Ishikawa (cell line): ENCODE measurements at regions not wholly inside any gene's neighbourhood (a gene's known extent, or its start where the extent isn't known, plus 50 kb on each side); places are given as distances from the start of the nearest gene placed in this dataset.

Experiments used
- CEBPB ChIP-seq: IDR thresholded peaks from 2 replicates; pipeline ENCODE4 v1.6.1; 2012
- CREB1 ChIP-seq: IDR thresholded peaks from 2 replicates; pipeline ENCODE4 v1.6.1; 2012; ENCODE audit warnings: low read depth
- EGR1 ChIP-seq: IDR thresholded peaks from 2 replicates; pipeline ENCODE4 v1.6.1; 2012
- EP300 ChIP-seq: IDR thresholded peaks from 2 replicates; pipeline ENCODE4 v1.6.1; 2012; ENCODE audit warnings: borderline replicate concordance
- FOXM1 ChIP-seq: IDR thresholded peaks from 2 replicates; pipeline ENCODE4 v1.6.1; 2012; ENCODE audit warnings: low read depth, borderline replicate concordance
- MAX ChIP-seq: IDR thresholded peaks from 2 replicates; pipeline ENCODE4 v1.6.1; 2012
- NFIC ChIP-seq: IDR thresholded peaks from 2 replicates; pipeline ENCODE4 v1.6.1; 2012
- RAD21 ChIP-seq: IDR thresholded peaks from 2 replicates; pipeline ENCODE4 v1.6.1; 2012; ENCODE audit warnings: low read depth
- REST ChIP-seq: IDR thresholded peaks from 2 replicates; pipeline ENCODE4 v1.6.1; 2012; ENCODE audit warnings: low read depth, mild to moderate bottlenecking
- TAF1 ChIP-seq: IDR thresholded peaks from 2 replicates; pipeline ENCODE4 v1.6.1; 2012; ENCODE audit warnings: low read depth, mild to moderate bottlenecking
- TCF12 ChIP-seq: IDR thresholded peaks from 2 replicates; pipeline ENCODE4 v1.6.1; 2012; ENCODE audit warnings: low read depth
- TEAD4 ChIP-seq: IDR thresholded peaks from 2 replicates; pipeline ENCODE4 v1.6.1; 2012
- USF1 ChIP-seq: IDR thresholded peaks from 2 replicates; pipeline ENCODE4 v1.6.1; 2012
- YY1 ChIP-seq: IDR thresholded peaks from 2 replicates; pipeline ENCODE4 v1.6.1; 2012; ENCODE audit warnings: low read depth
- ZBTB7A ChIP-seq: IDR thresholded peaks from 2 replicates; pipeline ENCODE4 v1.6.1; 2012; ENCODE audit warnings: low read depth

- no peak for TF ChIP-seq YY1
Measured at GRCh38 chr5:120895660-120896059, 431.6 kb downstream of the PRR16 start.

- TF ChIP-seq CREB1 (no peak), TAF1 (no peak), CEBPB (no peak), REST (no peak), EGR1 (no peak), FOXM1 (no peak), YY1 (no peak), EP300 (no peak), MAX (no peak)
Measured at GRCh38 chr5:120901199-120901598, 437.1 kb downstream of the PRR16 start.

GRCh38 chr5:120907953-120908352, 443.9 kb downstream of the PRR16 start:
- TF ChIP-seq TAF1, result no peak
- TF ChIP-seq CEBPB, result no peak
- no peak for TF ChIP-seq RAD21
- no peak for TF ChIP-seq ZBTB7A
- no peak for TF ChIP-seq MAX
- no peak for TF ChIP-seq TCF12
- TF ChIP-seq EGR1, result no peak
- TF ChIP-seq REST, result no peak
- no peak for TF ChIP-seq FOXM1
- no peak for TF ChIP-seq USF1
- no peak for TF ChIP-seq YY1
- TF ChIP-seq EP300, result no peak
- no peak for TF ChIP-seq TEAD4

GRCh38 chr5:120910629-120911028, 446.5 kb downstream of the PRR16 start:
- TF ChIP-seq TAF1 (no peak), TEAD4 (no peak), MAX (no peak), CREB1 (no peak), USF1 (no peak)

- TF ChIP-seq FOXM1, result no peak
- TF ChIP-seq NFIC, result no peak
- TF ChIP-seq TAF1, result no peak
- no peak for TF ChIP-seq TEAD4
- no peak for TF ChIP-seq CREB1
- no peak for TF ChIP-seq REST
- no peak for TF ChIP-seq EP300
- TF ChIP-seq USF1, result no peak
- no peak for TF ChIP-seq EGR1
- no peak for TF ChIP-seq RAD21
- no peak for TF ChIP-seq TCF12
- no peak for TF ChIP-seq YY1
- TF ChIP-seq MAX, result no peak
- no peak for TF ChIP-seq CEBPB
- TF ChIP-seq ZBTB7A, result no peak
Measured at GRCh38 chr5:120913396-120913795, 449.3 kb downstream of the PRR16 start.
